Stomach smooth muscle (tissue), 2 donors: ENCODE measurements at regions not wholly inside any gene's neighbourhood (a gene's known extent, or its start where the extent isn't known, plus 50 kb on each side); places are given as distances from the start of the nearest gene placed in this dataset.
"Not testable (repeated sequence)": the region's sequence is repeated elsewhere in the genome, so short reads cannot be mapped to it uniquely, and the experiment has no call there.

Experiments used
- H3K27ac ChIP-seq: one replicate; pipeline ENCODE4 v1.7.0; 2013; ENCODE audit warnings: mild to moderate bottlenecking, low read length, inconsistent platforms
- H3K27me3 ChIP-seq, 2 donors: one replicate each; pipeline ENCODE4 v1.7.0; 2013; ENCODE audit warnings: low read length in 2 of 2; ENCODE audit not compliant: insufficient read depth in 2 of 2, control insufficient read depth in 1 of 2
- H3K36me3 ChIP-seq, 2 donors: one replicate each; pipeline ENCODE4 v1.7.0; 2013; ENCODE audit warnings: low read length in 2 of 2; ENCODE audit not compliant: control insufficient read depth in 2 of 2, insufficient read depth in 2 of 2
- H3K4me1 ChIP-seq: one replicate; pipeline ENCODE4 v1.7.0; 2013; ENCODE audit warnings: low read length; ENCODE audit not compliant: control insufficient read depth, insufficient read depth
- H3K4me3 ChIP-seq, 2 donors: one replicate each; pipeline ENCODE4 v1.7.0; 2013; ENCODE audit warnings: low read length in 2 of 2
- H3K9ac ChIP-seq, 2 donors: one replicate each; pipeline ENCODE4 v1.7.0; 2013; ENCODE audit warnings: low read length in 2 of 2, mild to moderate bottlenecking in 1 of 2
- H3K9me3 ChIP-seq, 2 donors: one replicate each; pipeline ENCODE4 v1.7.0; 2013; ENCODE audit warnings: low read length in 2 of 2; ENCODE audit not compliant: control insufficient read depth in 2 of 2
- donor health status: healthy.
- donor health status: Pancreatic carcinoma.

DNA sequence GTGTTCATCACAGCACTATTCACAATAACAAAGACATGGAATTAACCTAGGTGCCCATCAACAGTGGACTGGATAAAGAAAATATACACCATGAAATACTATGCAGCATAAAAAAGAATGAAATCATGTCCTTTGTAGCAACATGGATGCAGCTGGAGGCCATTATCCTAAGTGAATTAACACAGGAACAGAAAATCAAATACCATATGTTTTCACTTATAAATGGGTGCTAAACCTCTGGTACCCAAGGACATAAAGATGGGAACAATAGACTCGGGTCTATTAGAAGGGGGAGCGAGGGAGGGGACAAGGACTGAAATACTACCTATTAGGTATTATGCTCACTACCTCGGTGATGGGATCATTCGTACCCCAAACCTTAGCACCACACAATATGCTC is 66.4 kb upstream of the PTPN13 start:
- not testable (repeated sequence) for H3K27ac ChIP-seq, H3K4me3 ChIP-seq, H3K9me3 ChIP-seq, H3K27me3 ChIP-seq, H3K9ac ChIP-seq, H3K4me1 ChIP-seq, H3K36me3 ChIP-seq

DNA sequence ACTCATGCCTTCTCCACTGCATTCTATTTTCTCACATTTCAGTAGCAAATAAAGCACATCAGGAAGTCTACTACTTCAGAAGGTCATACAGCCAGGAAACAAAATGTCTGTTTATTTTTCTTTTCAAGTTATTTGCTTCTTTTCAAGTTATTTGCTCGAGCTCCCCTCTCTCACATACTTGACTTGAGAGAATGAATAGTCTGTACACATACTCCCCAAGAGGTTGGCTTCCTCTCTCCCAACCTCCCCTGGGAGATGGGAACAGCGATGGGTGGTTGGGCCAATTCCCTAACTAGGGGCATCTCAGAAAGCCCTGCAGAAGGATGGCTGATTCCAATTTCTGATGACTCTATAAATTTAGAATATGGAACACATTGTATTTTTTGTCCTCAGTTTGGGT is 64.7 kb upstream of the PTPN13 start:
- H3K9ac ChIP-seq: no peak overlapping the region
- H3K27ac ChIP-seq: no peak overlapping the region

DNA sequence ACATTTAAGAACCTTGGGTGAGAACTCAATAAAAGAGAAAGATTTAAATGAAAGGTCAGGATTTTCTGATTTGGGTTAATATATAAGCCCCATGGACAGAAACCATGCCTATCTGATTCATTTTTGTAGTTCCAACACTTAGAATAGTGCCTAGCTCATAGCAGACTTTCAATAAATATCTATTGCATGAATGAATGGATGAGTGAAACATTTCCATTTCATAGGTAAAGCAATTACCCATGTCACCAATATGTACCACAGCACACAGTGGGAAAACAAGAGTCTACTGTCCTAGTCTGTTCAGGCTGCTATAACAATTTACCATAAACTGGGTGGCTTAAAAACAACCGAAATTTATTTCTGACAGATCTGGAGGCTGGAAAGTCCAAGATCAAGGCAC is 63.9 kb upstream of the PTPN13 start:
- no peaks in the 10 kb centered on the region for H3K9me3 ChIP-seq
- H3K27ac ChIP-seq: no peak overlapping the region
- H3K4me1 ChIP-seq: no peaks in the 10 kb centered on the region
- no peak overlapping the region for H3K4me3 ChIP-seq
- H3K27me3 ChIP-seq: no peaks in the 10 kb centered on the region
- no peaks in the 10 kb centered on the region for H3K36me3 ChIP-seq
- no peak overlapping the region for H3K9ac ChIP-seq

More for the DNA sequence above, 64.7 kb upstream of the PTPN13 start:
- no peak overlapping the region for H3K4me3 ChIP-seq
- H3K9me3 ChIP-seq: no peaks in the 10 kb centered on the region
- H3K36me3 ChIP-seq: no peaks in the 10 kb centered on the region
- no peaks in the 10 kb centered on the region for H3K4me1 ChIP-seq
- H3K27me3 ChIP-seq: no peaks in the 10 kb centered on the region

DNA sequence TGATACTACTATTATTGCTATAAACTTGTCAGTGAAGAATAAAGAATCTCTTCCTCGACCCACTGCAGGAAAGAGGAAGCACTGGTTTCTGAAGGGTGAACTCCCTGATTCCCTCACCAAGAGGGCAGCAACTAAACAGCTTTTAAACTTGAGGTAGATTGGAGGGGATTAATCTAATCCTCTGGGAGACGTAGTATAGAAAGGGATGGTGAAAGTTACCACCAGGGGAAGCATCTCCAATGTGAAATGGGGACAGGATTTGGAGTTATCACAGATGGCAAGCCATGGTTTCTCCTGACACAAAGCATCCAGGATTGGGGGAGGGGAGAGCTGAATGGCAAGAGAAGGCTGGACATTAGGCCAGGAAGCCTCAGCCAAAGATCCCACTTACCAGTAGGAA is 62.7 kb upstream of the PTPN13 start:
- no peaks in the 10 kb centered on the region for H3K36me3 ChIP-seq
- H3K9me3 ChIP-seq: no peaks in the 10 kb centered on the region
- H3K4me3 ChIP-seq: no peak overlapping the region
- H3K27me3 ChIP-seq: no peaks in the 10 kb centered on the region
- H3K27ac ChIP-seq: no peak overlapping the region
- H3K4me1 ChIP-seq: no peaks in the 10 kb centered on the region
- no peak overlapping the region for H3K9ac ChIP-seq

DNA sequence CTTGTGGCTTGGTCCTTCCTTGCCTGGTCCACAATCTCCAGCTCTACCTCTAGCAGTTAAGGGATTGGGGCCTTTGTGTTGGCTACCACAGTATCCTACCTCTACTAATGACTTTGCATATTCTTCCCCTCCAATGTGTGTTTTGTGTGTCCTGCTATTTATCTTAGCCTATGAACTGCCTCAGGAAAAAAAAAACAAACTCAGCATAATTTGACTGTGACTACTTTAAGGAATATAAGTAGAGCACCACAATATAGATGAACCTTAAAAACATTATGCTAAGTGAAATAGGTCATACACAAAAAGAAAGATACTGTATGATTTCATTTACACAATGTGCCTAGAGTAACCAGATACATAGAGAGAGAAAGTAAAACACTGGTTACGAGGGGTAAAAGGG is 61.3 kb upstream of the PTPN13 start:
- Histone ChIP-seq H3K4me3 (no peak overlapping the region), H3K27ac (no peak overlapping the region), H3K9ac (no peak overlapping the region), H3K4me1 (no peaks in the 10 kb centered on the region), H3K9me3 (no peaks in the 10 kb centered on the region), H3K36me3 (no peaks in the 10 kb centered on the region), H3K27me3 (no peaks in the 10 kb centered on the region)

DNA sequence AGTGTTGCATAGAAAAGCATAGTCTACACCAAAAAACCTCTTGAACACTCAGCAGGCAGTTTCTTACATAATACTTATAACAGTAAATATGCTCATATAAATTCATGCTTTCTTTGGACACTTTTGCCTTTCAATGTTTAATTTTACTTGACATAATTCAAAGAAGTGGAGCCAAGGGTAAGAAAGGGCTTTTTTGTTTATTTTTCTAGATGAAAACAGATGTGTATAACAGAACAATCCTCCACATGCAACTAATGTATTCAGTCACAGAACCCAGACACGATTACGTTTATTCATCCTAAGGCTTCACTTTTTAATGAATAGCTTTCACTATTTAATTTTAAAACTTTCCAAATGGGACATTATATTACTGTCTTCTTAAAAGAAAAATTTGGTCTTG is 58.0 kb upstream of the PTPN13 start:
- no peak overlapping the region for H3K4me3 ChIP-seq
- no peaks in the 10 kb centered on the region for H3K9me3 ChIP-seq
- H3K9ac ChIP-seq: no peak overlapping the region
- no peaks in the 10 kb centered on the region for H3K4me1 ChIP-seq
- no peaks in the 10 kb centered on the region for H3K36me3 ChIP-seq
- H3K27me3 ChIP-seq: no peaks in the 10 kb centered on the region
- H3K27ac ChIP-seq: no peak overlapping the region

DNA sequence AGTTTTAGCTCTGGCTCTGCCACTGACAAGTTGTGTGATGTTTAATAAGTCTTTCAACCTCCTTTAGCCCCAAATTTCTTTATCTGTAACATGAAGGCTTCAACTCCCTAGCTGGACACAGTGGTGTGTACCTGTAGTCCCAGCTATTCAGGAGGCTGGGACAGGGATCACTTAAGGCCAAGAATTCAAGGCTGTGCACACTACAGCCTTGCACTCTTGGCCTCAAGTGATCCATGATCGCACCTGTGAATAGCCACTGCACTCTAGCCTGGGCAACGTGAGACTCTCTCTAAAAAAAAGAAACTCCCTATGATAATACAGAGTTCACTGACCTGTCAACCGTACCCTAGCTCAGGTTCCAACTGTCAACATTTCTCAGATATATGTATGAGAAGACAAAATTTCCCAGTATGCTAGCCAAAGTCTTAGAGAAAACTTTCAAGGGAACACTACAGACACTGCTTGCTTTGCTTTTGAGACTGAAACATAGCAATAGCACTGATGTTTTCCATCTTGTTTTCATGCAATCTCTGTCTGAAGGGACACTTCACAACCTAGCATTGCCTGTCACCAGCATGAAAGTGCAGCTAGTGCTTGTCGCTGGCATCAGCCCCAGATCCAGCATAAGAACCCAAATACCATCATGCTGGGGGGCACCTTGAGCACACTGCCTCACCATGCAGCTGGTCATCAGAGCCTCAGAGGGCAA is 51.6 kb upstream of the PTPN13 start:
- Histone ChIP-seq H3K27ac (no peak overlapping the region), H3K4me1 (no peaks in the 10 kb centered on the region), H3K9ac (no peak overlapping the region)

DNA sequence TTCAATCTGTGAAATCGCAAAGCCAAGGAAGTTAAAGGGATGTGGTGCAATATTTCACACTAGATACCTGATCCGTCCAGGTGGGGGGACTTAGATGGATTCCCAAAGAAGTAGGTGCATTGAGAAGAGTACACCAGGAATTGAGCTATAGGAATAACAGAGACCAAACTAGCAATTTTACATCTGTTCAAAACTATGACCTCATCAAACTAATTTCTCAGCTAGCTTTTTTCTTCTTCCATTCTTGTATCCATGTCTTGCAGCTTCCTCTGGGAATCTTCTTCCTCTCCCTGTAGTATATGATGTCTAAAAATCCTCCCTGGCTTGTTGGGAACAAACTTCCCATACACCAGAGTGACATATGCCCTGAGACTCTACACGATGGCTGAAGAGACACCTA is 51.0 kb upstream of the PTPN13 start:
- H3K27me3 ChIP-seq: no peaks in the 10 kb centered on the region
- no peak overlapping the region for H3K4me3 ChIP-seq
- no peaks in the 10 kb centered on the region for H3K9me3 ChIP-seq
- H3K36me3 ChIP-seq: no peaks in the 10 kb centered on the region
- H3K4me1 ChIP-seq: no peaks in the 10 kb centered on the region
- no peak overlapping the region for H3K9ac ChIP-seq
- H3K27ac ChIP-seq: no peak overlapping the region

More for the DNA sequence above, 51.6 kb upstream of the PTPN13 start:
- Histone ChIP-seq H3K27me3 (no peaks in the 10 kb centered on the region), H3K36me3 (no peaks in the 10 kb centered on the region), H3K9me3 (no peaks in the 10 kb centered on the region), H3K4me3 (no peak overlapping the region)

DNA sequence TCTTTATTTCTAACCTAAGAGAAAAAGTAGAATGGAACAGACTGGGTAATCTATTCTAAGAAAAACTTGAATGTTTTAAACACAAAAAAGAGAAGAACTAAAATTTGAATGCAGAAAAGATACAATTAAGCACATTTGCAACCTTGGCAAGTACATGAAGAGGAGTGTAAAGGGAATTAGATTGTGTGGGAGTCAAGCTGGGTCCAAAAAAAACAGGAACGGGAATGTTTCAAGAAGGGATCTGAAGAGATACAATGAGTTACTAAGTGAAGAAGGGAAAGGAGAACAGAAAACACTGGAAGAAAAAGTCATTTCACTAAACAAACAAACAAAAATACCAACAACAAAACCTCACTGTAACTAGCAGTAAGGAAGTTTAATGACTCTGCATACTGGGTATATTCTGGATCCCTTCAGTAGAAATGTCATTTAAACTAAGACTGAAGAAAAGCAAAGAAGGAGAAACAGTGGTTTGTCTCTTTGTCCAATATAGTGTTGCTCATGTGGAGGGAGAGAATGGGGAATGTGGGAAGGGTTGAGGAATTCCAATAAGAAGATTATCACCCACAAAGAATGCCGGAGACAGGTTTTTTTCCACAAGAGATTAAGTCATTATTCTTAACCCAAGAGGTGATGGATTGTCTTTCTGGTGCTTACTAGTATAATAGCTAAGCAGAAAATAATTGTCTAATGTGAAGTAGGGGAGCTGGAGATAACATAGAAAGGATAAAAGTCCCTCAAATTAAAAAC is 50.4 kb upstream of the PTPN13 start:
- Histone ChIP-seq H3K4me1 (no peaks in the 10 kb centered on the region), H3K27ac (no peak overlapping the region), H3K27me3 (no peaks in the 10 kb centered on the region), H3K36me3 (no peaks in the 10 kb centered on the region), H3K4me3 (no peak overlapping the region), H3K9me3 (no peaks in the 10 kb centered on the region), H3K9ac (no peak overlapping the region)

DNA sequence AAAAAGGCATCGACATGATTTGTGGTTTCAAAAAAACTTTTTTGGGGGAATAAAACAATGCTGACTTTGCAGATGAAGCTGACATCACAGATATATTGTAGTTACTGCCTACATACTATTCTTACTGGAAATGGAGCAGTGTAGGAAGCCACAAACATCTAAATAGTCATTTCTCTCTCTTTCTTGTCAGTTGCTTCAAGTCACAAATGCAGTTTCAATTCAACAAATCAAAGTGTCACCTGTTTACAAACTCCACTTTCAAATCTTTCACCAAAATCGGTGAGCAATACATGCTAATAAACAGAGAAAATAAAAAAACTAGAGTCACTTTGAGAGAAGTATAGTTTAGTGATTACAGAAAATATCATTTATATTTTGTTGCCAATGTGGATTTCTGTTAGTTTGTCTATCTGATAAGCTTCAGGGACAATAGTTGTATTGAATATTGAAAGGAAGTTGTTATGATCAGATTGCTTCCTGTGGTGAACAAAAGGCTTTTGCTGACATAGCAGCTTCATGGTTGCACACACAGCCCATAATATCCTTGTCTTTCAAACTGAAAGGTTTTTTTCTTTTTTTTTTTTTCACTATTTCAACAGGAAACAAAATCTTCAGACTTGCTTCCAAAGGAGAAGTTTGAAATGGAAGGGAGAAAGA is 49.7 kb upstream of the PTPN13 start:
- no peak overlapping the region for H3K9ac ChIP-seq
- no peaks in the 10 kb centered on the region for H3K9me3 ChIP-seq
- no peak overlapping the region for H3K27ac ChIP-seq
- H3K4me3 ChIP-seq: no peak overlapping the region
- H3K4me1 ChIP-seq: no peaks in the 10 kb centered on the region
- no peaks in the 10 kb centered on the region for H3K27me3 ChIP-seq
- H3K36me3 ChIP-seq: no peaks in the 10 kb centered on the region
